Ascending aorta (tissue), 2 donors: ENCODE measurements at regions not wholly inside any gene's neighbourhood (a gene's known extent, or its start where the extent isn't known, plus 50 kb on each side); places are given as distances from the start of the nearest gene placed in this dataset.

Experiments
- DNase-seq, 2 donors: peaks; one replicate each; pipeline ENCODE4 v3.0.0-alpha.2; 2019; ENCODE audit warnings: low spot score in 2 of 2
- H3K27ac ChIP-seq, 2 donors: fragments of 200-600 bp; sonication (generic); one replicate each; pipeline ENCODE4 v1.5.1; 2016 to 2017; ENCODE audit warnings: mild to moderate bottlenecking in 1 of 2
- H3K27me3 ChIP-seq: fragments of 200-600 bp; sonication (generic); one replicate; pipeline ENCODE4 v1.5.1; 2017
- H3K36me3 ChIP-seq, 2 donors: fragments of 200-600 bp; sonication (generic); one replicate each; pipeline ENCODE4 v1.5.1; 2016
- H3K4me1 ChIP-seq, 2 donors: fragments of 200-600 bp; sonication (generic); one replicate each; pipeline ENCODE4 v1.5.1; 2016 to 2017; ENCODE audit warnings: mild to moderate bottlenecking in 1 of 2
- H3K4me3 ChIP-seq, 2 donors: fragments of 200-600 bp; sonication (generic); one replicate each; pipeline ENCODE4 v1.5.1; 2016 to 2017; ENCODE audit warnings: mild to moderate bottlenecking in 1 of 2
- H3K9me3 ChIP-seq, 2 donors: fragments of 200-600 bp; sonication (generic); one replicate each; pipeline ENCODE4 v1.5.1; 2016
- CTCF ChIP-seq, 3 experiments: fragments of 200-600 bp in 2 of 3; fragments of 450-650 bp in 1 of 3; sonication (generic) in 2 of 3; IDR thresholded peaks; one replicate each; pipeline ENCODE4 v1.5.1; 2016 to 2019; ENCODE audit warnings: antibody characterized with exemption in 3 of 3, mild to moderate bottlenecking in 1 of 3, moderate library complexity in 1 of 3
- intact Hi-C: fragments of 100-400 bp; cut with DNase I; formaldehyde crosslinking; loops from one replicate; pipeline ENCODE4 v1.15.1; 2023

GRCh38 chr7:51645702-51646298 lies 329.2 kb upstream of the COBL start:
- no peaks in the 10 kb centered on the region for H3K27me3 ChIP-seq
- no peak for TF ChIP-seq CTCF (IDR thresholded peaks at IDR 0.05)
- intact Hi-C loops = no loop called here

GRCh38 chr7:51645255-51645654 lies 328.6 kb upstream of the COBL start:
- Histone ChIP-seq H3K4me3 (no peak overlapping the region), H3K9me3 (no peaks in the 10 kb centered on the region), H3K27me3 (no peaks in the 10 kb centered on the region), H3K4me1 (no peaks in the 10 kb centered on the region), H3K27ac (no peak overlapping the region), H3K36me3 (no peaks in the 10 kb centered on the region)
- no peak for TF ChIP-seq CTCF (IDR thresholded peaks at IDR 0.05)
- intact Hi-C loops = no loop called here
- no peak for DNase-seq

More at GRCh38 chr7:51645702-51646298, 329.2 kb upstream of the COBL start:
- Histone ChIP-seq H3K27ac (no peak overlapping the region), H3K4me1 (no peaks in the 10 kb centered on the region), H3K9me3 (no peaks in the 10 kb centered on the region), H3K36me3 (no peaks in the 10 kb centered on the region), H3K4me3 (no peak overlapping the region)
- DNase-seq = no peak

- Histone ChIP-seq H3K4me3 (no peak overlapping the region), H3K27ac (no peak overlapping the region), H3K9me3 (no peaks in the 10 kb centered on the region), H3K36me3 (no peaks in the 10 kb centered on the region), H3K27me3 (no peaks in the 10 kb centered on the region), H3K4me1 (no peaks in the 10 kb centered on the region)
- intact Hi-C loops = no loop called here
- DNase-seq = no peak
- TF ChIP-seq CTCF (IDR thresholded peaks at IDR 0.05) = no peak
Observed at GRCh38 chr7:51644216-51644615, 327.6 kb upstream of the COBL start.

- Histone ChIP-seq H3K4me1 (no peaks in the 10 kb centered on the region), H3K27ac (no peak overlapping the region), H3K27me3 (no peaks in the 10 kb centered on the region), H3K36me3 (no peaks in the 10 kb centered on the region), H3K9me3 (no peaks in the 10 kb centered on the region), H3K4me3 (no peak overlapping the region)
- no peak for DNase-seq
- intact Hi-C loops = no loop called here
- no peak for TF ChIP-seq CTCF (IDR thresholded peaks at IDR 0.05)
Observed at GRCh38 chr7:51640841-51641240, 324.2 kb upstream of the COBL start.

- intact Hi-C loops = no loop called here
- H3K27me3 ChIP-seq = no peaks in the 10 kb centered on the region
- no peaks in the 10 kb centered on the region for H3K9me3 ChIP-seq
- no peak for TF ChIP-seq CTCF (IDR thresholded peaks at IDR 0.05)
- H3K27ac ChIP-seq = no peak overlapping the region
- H3K36me3 ChIP-seq = no peaks in the 10 kb centered on the region
- no peak for DNase-seq
- no peaks in the 10 kb centered on the region for H3K4me1 ChIP-seq
- H3K4me3 ChIP-seq = no peak overlapping the region
Observed at GRCh38 chr7:51639661-51640334, 323.2 kb upstream of the COBL start.
